ENCODE measurements at regions not wholly inside any gene's neighbourhood (a gene's known extent, or its start where the extent isn't known, plus 50 kb on each side); places are given as distances from the start of the nearest gene placed in this dataset.

DNA sequence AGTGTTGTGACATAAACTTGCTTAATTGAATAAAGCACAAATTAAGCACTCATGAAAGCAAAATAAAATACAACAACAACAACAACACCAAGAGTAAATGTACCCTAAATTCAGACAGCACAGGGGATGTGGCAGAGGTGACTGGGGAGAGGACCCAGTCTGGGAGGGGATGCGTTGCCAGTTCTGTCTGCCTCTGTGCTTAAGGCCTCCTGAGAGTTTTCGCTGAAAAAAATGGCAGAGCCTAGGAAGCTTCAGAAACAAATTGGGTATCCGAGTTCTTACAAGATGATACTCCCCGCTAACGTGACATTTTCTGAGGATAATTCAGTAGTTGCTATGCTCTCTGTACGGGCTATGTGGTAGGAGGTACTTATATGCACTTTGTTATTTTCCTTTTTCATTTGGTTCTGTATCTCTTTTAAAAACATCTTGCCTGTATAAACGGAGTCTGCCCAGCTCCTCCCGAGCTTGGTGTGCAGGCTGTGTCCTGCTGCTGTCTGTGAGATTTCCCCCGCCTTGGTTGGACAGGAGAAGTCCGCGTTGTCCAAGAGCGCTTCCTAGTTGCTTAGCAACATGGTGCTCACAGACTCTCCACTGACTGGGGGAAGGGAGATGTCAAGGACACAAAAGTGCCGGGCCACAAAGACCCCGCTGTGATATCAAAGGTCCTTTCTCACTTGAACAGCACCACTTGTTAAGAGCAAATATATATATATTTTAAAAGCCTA is 134.2 kb upstream of the CPHXL start:
- Histone ChIP-seq H3K9me3 (ENCODE audit: insufficient read depth, low read depth, low read length) (no peaks in the 10 kb centered on the region), H3K79me2 (ENCODE audit: insufficient read depth, low read length) (no peaks in the 10 kb centered on the region), H3K4me2 (ENCODE audit: low read length) (peak overlapping the region; percentile 7), H4K20me1 (ENCODE audit: insufficient read depth, low read length) (no peaks in the 10 kb centered on the region), H3K4me3 (ENCODE audit: insufficient read depth, low read depth, low read length) (no peak overlapping the region), H3K27ac (ENCODE audit: low read depth, low read length) (no peak overlapping the region), H3K36me3 (ENCODE audit: insufficient read depth, low read length) (no peaks in the 10 kb centered on the region), H3K9ac (ENCODE audit: low read length) (no peak overlapping the region), H3K27me3 (ENCODE audit: insufficient read depth, low read length) (no peaks in the 10 kb centered on the region), H3K4me1 (ENCODE audit: insufficient read depth, low read length) (no peaks in the 10 kb centered on the region), H2AFZ (ENCODE audit: low read depth, low read length) (no peak overlapping the region)
- Mint-ChIP-seq H3K4me1 (ENCODE audit: low read depth, unreplicated experiment) (no peaks in the 10 kb centered on the region), H3K27ac (ENCODE audit: unreplicated experiment) (no peak overlapping the region), H3K27me3 (ENCODE audit: low read depth, unreplicated experiment) (no peaks in the 10 kb centered on the region), H3K4me3 (ENCODE audit: unreplicated experiment) (no peak overlapping the region), H3K9me3 (ENCODE audit: unreplicated experiment) (peaks cover 3% of the 10 kb centered on the region), H3K36me3 (ENCODE audit: low read depth, unreplicated experiment) (no peaks in the 10 kb centered on the region)
- DNase-seq (ENCODE audit: low read depth) (no peak), FAIRE-seq (no peak)
- TF ChIP-seq, protein P1, sequence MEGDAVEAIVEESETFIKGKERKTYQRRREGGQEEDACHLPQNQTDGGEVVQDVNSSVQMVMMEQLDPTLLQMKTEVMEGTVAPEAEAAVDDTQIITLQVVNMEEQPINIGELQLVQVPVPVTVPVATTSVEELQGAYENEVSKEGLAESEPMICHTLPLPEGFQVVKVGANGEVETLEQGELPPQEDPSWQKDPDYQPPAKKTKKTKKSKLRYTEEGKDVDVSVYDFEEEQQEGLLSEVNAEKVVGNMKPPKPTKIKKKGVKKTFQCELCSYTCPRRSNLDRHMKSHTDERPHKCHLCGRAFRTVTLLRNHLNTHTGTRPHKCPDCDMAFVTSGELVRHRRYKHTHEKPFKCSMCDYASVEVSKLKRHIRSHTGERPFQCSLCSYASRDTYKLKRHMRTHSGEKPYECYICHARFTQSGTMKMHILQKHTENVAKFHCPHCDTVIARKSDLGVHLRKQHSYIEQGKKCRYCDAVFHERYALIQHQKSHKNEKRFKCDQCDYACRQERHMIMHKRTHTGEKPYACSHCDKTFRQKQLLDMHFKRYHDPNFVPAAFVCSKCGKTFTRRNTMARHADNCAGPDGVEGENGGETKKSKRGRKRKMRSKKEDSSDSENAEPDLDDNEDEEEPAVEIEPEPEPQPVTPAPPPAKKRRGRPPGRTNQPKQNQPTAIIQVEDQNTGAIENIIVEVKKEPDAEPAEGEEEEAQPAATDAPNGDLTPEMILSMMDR (IDR thresholded peaks at IDR 0.05; ENCODE audit: insufficient read depth, low read depth, low read length), result no peak
- no peak for TF ChIP-seq EZH2 (IDR thresholded peaks at IDR 0.05; ENCODE audit: insufficient read depth, low read length)

DNA sequence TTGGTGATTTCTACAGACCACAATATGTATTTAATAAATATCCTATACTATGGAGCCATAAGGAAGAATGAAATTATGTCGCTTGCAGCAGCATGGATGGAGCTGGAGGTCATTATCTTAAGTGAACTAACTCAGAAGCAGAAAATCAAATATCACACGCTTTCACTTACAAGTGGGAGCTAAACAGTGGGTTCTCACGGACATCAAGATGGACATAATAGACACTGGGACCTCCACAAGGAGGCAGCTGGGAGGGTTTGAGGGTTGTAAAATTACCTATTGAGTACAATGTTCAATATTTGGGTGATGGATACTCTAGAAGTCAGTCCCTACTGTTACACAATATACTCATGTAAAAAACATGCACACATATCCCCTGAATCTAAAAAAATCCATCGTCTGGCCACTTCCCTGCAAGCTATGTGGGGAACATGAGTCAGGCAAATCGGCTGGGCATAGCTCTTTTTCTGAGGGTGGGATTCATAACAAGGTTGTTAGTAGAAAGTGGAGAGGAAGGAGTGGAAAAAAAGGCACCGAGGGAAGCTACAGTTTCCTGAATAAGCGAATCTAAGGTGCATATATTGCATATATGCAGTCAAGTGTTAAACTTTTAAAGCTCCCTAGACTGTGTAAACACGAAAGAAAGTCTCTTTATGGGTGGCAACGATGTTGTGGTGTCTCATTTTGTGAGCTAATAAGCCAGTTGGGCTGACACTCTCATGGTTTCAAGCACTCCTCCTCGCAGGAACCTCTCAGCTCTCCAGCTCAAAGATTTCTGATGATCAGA is 135.2 kb upstream of the CPHXL start:
- Mint-ChIP-seq H3K36me3 (ENCODE audit: low read depth, unreplicated experiment) (no peaks in the 10 kb centered on the region), H3K4me3 (ENCODE audit: unreplicated experiment) (no peak overlapping the region), H3K27me3 (ENCODE audit: low read depth, unreplicated experiment) (no peaks in the 10 kb centered on the region), H3K9me3 (ENCODE audit: unreplicated experiment) (peaks cover 3% of the 10 kb centered on the region), H3K27ac (ENCODE audit: unreplicated experiment) (no peak overlapping the region), H3K4me1 (ENCODE audit: low read depth, unreplicated experiment) (no peaks in the 10 kb centered on the region)
- FAIRE-seq, result no peak
- H3K27me3 ChIP-seq (ENCODE audit: insufficient read depth, low read length), result no peaks in the 10 kb centered on the region
- H3K9me3 ChIP-seq (ENCODE audit: insufficient read depth, low read depth, low read length), result no peaks in the 10 kb centered on the region
- H3K79me2 ChIP-seq (ENCODE audit: insufficient read depth, low read length), result no peaks in the 10 kb centered on the region
- TF ChIP-seq, protein P1 (IDR thresholded peaks at IDR 0.05; ENCODE audit: insufficient read depth, low read depth, low read length), result no peak
- TF ChIP-seq EZH2 (IDR thresholded peaks at IDR 0.05; ENCODE audit: insufficient read depth, low read length), result no peak
- H3K36me3 ChIP-seq (ENCODE audit: insufficient read depth, low read length), result no peaks in the 10 kb centered on the region
- no peak overlapping the region for H2AFZ ChIP-seq (ENCODE audit: low read depth, low read length)
- no peaks in the 10 kb centered on the region for H3K4me1 ChIP-seq (ENCODE audit: insufficient read depth, low read length)
- H3K27ac ChIP-seq (ENCODE audit: low read depth, low read length), result no peak overlapping the region
- no peak overlapping the region for H3K4me2 ChIP-seq (ENCODE audit: low read length)
- H3K4me3 ChIP-seq (ENCODE audit: insufficient read depth, low read depth, low read length), result no peak overlapping the region
- H3K9ac ChIP-seq (ENCODE audit: low read length), result no peak overlapping the region
- no peak for DNase-seq (ENCODE audit: low read depth)
- H4K20me1 ChIP-seq (ENCODE audit: insufficient read depth, low read length), result no peaks in the 10 kb centered on the region

GRCh38 chr16:75862098-75862386 is 135.8 kb upstream of the CPHXL start:
- Mint-ChIP-seq H3K27ac (ENCODE audit: unreplicated experiment) (no peak overlapping the region), H3K27me3 (ENCODE audit: low read depth, unreplicated experiment) (no peaks in the 10 kb centered on the region), H3K9me3 (ENCODE audit: unreplicated experiment) (peaks cover 3% of the 10 kb centered on the region), H3K4me3 (ENCODE audit: unreplicated experiment) (no peak overlapping the region), H3K4me1 (ENCODE audit: low read depth, unreplicated experiment) (no peaks in the 10 kb centered on the region), H3K36me3 (ENCODE audit: low read depth, unreplicated experiment) (no peaks in the 10 kb centered on the region)
- Histone ChIP-seq H3K79me2 (ENCODE audit: insufficient read depth, low read length) (no peaks in the 10 kb centered on the region), H3K4me1 (ENCODE audit: insufficient read depth, low read length) (no peaks in the 10 kb centered on the region), H3K4me3 (ENCODE audit: insufficient read depth, low read depth, low read length) (no peak overlapping the region), H3K36me3 (ENCODE audit: insufficient read depth, low read length) (no peaks in the 10 kb centered on the region), H3K27ac (ENCODE audit: low read depth, low read length) (no peak overlapping the region), H3K9me3 (ENCODE audit: insufficient read depth, low read depth, low read length) (no peaks in the 10 kb centered on the region), H4K20me1 (ENCODE audit: insufficient read depth, low read length) (no peaks in the 10 kb centered on the region), H2AFZ (ENCODE audit: low read depth, low read length) (no peak overlapping the region), H3K27me3 (ENCODE audit: insufficient read depth, low read length) (no peaks in the 10 kb centered on the region), H3K9ac (ENCODE audit: low read length) (no peak overlapping the region), H3K4me2 (ENCODE audit: low read length) (no peak overlapping the region)
- FAIRE-seq (no peak), DNase-seq (ENCODE audit: low read depth) (no peak)
- TF ChIP-seq, protein P1 (IDR thresholded peaks at IDR 0.05; ENCODE audit: insufficient read depth, low read depth, low read length), result no peak
- TF ChIP-seq EZH2 (IDR thresholded peaks at IDR 0.05; ENCODE audit: insufficient read depth, low read length), result no peak

Measured in astrocyte (in vitro differentiated cells and primary cell).